Neural cell (in vitro differentiated cells): ENCODE measurements at regions not wholly inside any gene's neighbourhood (a gene's known extent, or its start where the extent isn't known, plus 50 kb on each side); places are given as distances from the start of the nearest gene placed in this dataset.
"Not testable (repeated sequence)": the region's sequence is repeated elsewhere in the genome, so short reads cannot be mapped to it uniquely, and the experiment has no call there.

Source experiments
- H2AFZ ChIP-seq: fragments of 200-600, 300-800 bp; sonication (generic), shearing (Covaris generic); 2 replicates; pipeline ENCODE4 v1.6.0; 2014; ENCODE audit warnings: low read depth, mild to moderate bottlenecking, antibody characterized with exemption, low read length, moderate library complexity
- H3F3A ChIP-seq: fragments of 200-600 bp; shearing (Covaris generic); 2 replicates; pipeline ENCODE4 v1.6.1; 2016; ENCODE audit warnings: mild to moderate bottlenecking, moderate library complexity, mixed read lengths, antibody characterized with exemption, low read length; ENCODE audit not compliant: insufficient read depth, poor library complexity, severe bottlenecking
- H3K27ac ChIP-seq: fragments of 200-600, 300-800 bp; sonication (generic), shearing (Covaris generic); 2 replicates; pipeline ENCODE4 v1.5.1; 2014; ENCODE audit warnings: mild to moderate bottlenecking, low read length, moderate library complexity
- H3K27me3 ChIP-seq: fragments of 300-800, 200-600 bp; sonication (generic), shearing (Covaris generic); 2 replicates; pipeline ENCODE4 v1.6.0; 2014; ENCODE audit warnings: mild to moderate bottlenecking, low read depth, low read length, moderate library complexity; ENCODE audit not compliant: insufficient read depth
- H3K36me3 ChIP-seq: fragments of 300-800, 200-600 bp; sonication (generic), shearing (Covaris generic); 2 replicates; pipeline ENCODE4 v1.5.1; 2014; ENCODE audit warnings: mild to moderate bottlenecking, antibody characterized with exemption, low read length, moderate library complexity; ENCODE audit not compliant: insufficient read depth
- H3K4me2 ChIP-seq: fragments of 300-800, 200-600 bp; sonication (generic), shearing (Covaris generic); 2 replicates; pipeline ENCODE4 v1.6.0; 2014; ENCODE audit warnings: mild to moderate bottlenecking, low read length
- H3K4me3 ChIP-seq: fragments of 300-800, 200-600 bp; sonication (generic), shearing (Covaris generic); 2 replicates; pipeline ENCODE4 v1.5.1; 2014; ENCODE audit warnings: mild to moderate bottlenecking, low read length, moderate library complexity
- H3K79me2 ChIP-seq: fragments of 200-600 bp; shearing (Covaris generic); replicated peaks from 2 replicates; pipeline ENCODE4 v1.6.0; 2014; ENCODE audit warnings: mild to moderate bottlenecking, low read length, moderate library complexity; ENCODE audit not compliant: insufficient read depth
- H3K9ac ChIP-seq: fragments of 300-800, 200-600 bp; sonication (generic), shearing (Covaris generic); 2 replicates; pipeline ENCODE4 v1.6.1; 2016; ENCODE audit warnings: mild to moderate bottlenecking, low read length, mixed read lengths
- H3K9me2 ChIP-seq: fragments of 200-600 bp; shearing (Covaris generic); 2 replicates; pipeline ENCODE4 v1.6.1; 2016; ENCODE audit warnings: mild to moderate bottlenecking, low read length, mixed read lengths; ENCODE audit not compliant: insufficient read depth
- H3K9me3 ChIP-seq: fragments of 200-600, 300-800 bp; sonication (generic), shearing (Covaris generic); 2 replicates; pipeline ENCODE4 v1.6.1; 2016; ENCODE audit warnings: mild to moderate bottlenecking, mixed run types, low read length, moderate library complexity, mixed read lengths
- H4K20me1 ChIP-seq: fragments of 200-600 bp; shearing (Covaris generic); 2 replicates; pipeline ENCODE4 v1.6.1; 2016; ENCODE audit warnings: mild to moderate bottlenecking, mixed run types; ENCODE audit not compliant: insufficient read depth
- EP300 ChIP-seq: fragments of 450-650 bp; conservative IDR thresholded peaks from 2 replicates; pipeline ENCODE4 v1.6.1; 2014; ENCODE audit warnings: antibody characterized with exemption, mild to moderate bottlenecking, moderate library complexity; ENCODE audit not compliant: poor library complexity, severe bottlenecking
- EZH2 ChIP-seq: fragments of 200-600, 300-800 bp; shearing (Covaris generic), sonication (generic); IDR thresholded peaks from 2 replicates; pipeline ENCODE4 v1.6.1; 2014; ENCODE audit warnings: antibody characterized with exemption, low read length, borderline replicate concordance, mild to moderate bottlenecking; ENCODE audit not compliant: insufficient read depth, poor library complexity, severe bottlenecking
- MXI1 ChIP-seq: fragments of 450-650 bp; conservative IDR thresholded peaks from 2 replicates; pipeline ENCODE4 v1.6.1; 2014; ENCODE audit warnings: antibody characterized with exemption, mild to moderate bottlenecking; ENCODE audit not compliant: poor library complexity, severe bottlenecking
- POLR2AphosphoS5 ChIP-seq: IDR thresholded peaks from 2 replicates; pipeline ENCODE4 v1.6.1; 2012
- RAD21 ChIP-seq: fragments of 450-650 bp; conservative IDR thresholded peaks from 2 replicates; pipeline ENCODE4 v1.6.1; 2014; ENCODE audit warnings: antibody characterized with exemption, mild to moderate bottlenecking, moderate library complexity
- REST ChIP-seq: IDR thresholded peaks from 2 replicates; pipeline ENCODE4 v1.6.1; 2012; ENCODE audit warnings: borderline replicate concordance
- SMC3 ChIP-seq: fragments of 450-650 bp; conservative IDR thresholded peaks from 2 replicates; pipeline ENCODE4 v1.6.1; 2014; ENCODE audit warnings: antibody characterized with exemption, mild to moderate bottlenecking, moderate library complexity; ENCODE audit not compliant: poor library complexity
- TAF1 ChIP-seq: IDR thresholded peaks from 2 replicates; pipeline ENCODE4 v1.6.1; 2012; ENCODE audit warnings: low read depth
- TF ChIP-seq, protein P1 (sequence below): fragments of 450-650 bp; IDR thresholded peaks from 2 replicates; pipeline ENCODE4 v1.5.1; 2014; ENCODE audit warnings: antibody characterized with exemption, mild to moderate bottlenecking, moderate library complexity; ENCODE audit not compliant: poor library complexity, severe bottlenecking

- no peaks in the 10 kb centered on the region for H3K9me2 ChIP-seq
- H3K4me2 ChIP-seq: no peak overlapping the region
- H3F3A ChIP-seq: no peaks in the 10 kb centered on the region
Measured at GRCh38 chr9:78112004-78112403, 80.4 kb upstream of the GNAQ start.

DNA sequence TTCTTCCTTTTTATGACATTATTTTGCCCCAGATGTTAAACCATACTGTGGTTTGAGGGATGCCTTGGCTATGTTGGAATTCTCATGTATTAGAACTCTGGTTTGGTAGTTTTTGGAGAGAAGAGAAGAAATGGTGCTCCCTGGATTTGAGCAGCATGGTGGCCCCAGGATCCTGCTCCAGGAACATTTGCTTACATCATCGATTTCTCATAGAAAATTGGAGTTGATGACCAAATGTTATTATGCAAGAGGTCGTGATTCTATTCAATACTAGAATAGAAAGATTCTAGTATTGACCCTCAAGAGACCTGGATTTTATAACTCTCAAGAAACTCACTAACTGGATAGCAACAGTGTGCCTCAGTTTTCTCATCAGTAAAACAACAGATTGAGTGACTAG lies 77.5 kb upstream of the GNAQ start:
- no peak overlapping the region for H3K4me3 ChIP-seq
- H3F3A ChIP-seq: no peaks in the 10 kb centered on the region
- H4K20me1 ChIP-seq: no peaks in the 10 kb centered on the region
- no peaks in the 10 kb centered on the region for H3K36me3 ChIP-seq
- no peaks in the 10 kb centered on the region for H3K79me2 ChIP-seq
- no peak for TF ChIP-seq SMC3
- no peak for TF ChIP-seq MXI1
- TF ChIP-seq REST: no peak
- no peak for TF ChIP-seq EZH2
- no peak for TF ChIP-seq TAF1
- TF ChIP-seq EP300: no peak
- TF ChIP-seq, protein P1, sequence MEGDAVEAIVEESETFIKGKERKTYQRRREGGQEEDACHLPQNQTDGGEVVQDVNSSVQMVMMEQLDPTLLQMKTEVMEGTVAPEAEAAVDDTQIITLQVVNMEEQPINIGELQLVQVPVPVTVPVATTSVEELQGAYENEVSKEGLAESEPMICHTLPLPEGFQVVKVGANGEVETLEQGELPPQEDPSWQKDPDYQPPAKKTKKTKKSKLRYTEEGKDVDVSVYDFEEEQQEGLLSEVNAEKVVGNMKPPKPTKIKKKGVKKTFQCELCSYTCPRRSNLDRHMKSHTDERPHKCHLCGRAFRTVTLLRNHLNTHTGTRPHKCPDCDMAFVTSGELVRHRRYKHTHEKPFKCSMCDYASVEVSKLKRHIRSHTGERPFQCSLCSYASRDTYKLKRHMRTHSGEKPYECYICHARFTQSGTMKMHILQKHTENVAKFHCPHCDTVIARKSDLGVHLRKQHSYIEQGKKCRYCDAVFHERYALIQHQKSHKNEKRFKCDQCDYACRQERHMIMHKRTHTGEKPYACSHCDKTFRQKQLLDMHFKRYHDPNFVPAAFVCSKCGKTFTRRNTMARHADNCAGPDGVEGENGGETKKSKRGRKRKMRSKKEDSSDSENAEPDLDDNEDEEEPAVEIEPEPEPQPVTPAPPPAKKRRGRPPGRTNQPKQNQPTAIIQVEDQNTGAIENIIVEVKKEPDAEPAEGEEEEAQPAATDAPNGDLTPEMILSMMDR: no peak
- TF ChIP-seq RAD21: no peak
- no peak for TF ChIP-seq POLR2AphosphoS5
- no peaks in the 10 kb centered on the region for H3K9me3 ChIP-seq
- H3K9me2 ChIP-seq: no peaks in the 10 kb centered on the region
- H3K27ac ChIP-seq: no peak overlapping the region
- H3K9ac ChIP-seq: no peak overlapping the region
- no peak overlapping the region for H2AFZ ChIP-seq
- no peaks in the 10 kb centered on the region for H3K27me3 ChIP-seq
- no peak overlapping the region for H3K4me2 ChIP-seq

More at GRCh38 chr9:78112004-78112403, 80.4 kb upstream of the GNAQ start:
- no peak overlapping the region for H3K4me3 ChIP-seq
- H2AFZ ChIP-seq: no peak overlapping the region
- H3K79me2 ChIP-seq: no peaks in the 10 kb centered on the region
- no peak overlapping the region for H3K9ac ChIP-seq
- H3K36me3 ChIP-seq: no peaks in the 10 kb centered on the region
- no peak overlapping the region for H3K27ac ChIP-seq
- H3K27me3 ChIP-seq: no peaks in the 10 kb centered on the region
- H4K20me1 ChIP-seq: no peaks in the 10 kb centered on the region
- no peaks in the 10 kb centered on the region for H3K9me3 ChIP-seq
- TF ChIP-seq REST (no peak), EP300 (no peak), RAD21 (no peak), SMC3 (no peak), POLR2AphosphoS5 (no peak), MXI1 (no peak), TAF1 (no peak), EZH2 (no peak)
- TF ChIP-seq, protein P1: no peak

DNA sequence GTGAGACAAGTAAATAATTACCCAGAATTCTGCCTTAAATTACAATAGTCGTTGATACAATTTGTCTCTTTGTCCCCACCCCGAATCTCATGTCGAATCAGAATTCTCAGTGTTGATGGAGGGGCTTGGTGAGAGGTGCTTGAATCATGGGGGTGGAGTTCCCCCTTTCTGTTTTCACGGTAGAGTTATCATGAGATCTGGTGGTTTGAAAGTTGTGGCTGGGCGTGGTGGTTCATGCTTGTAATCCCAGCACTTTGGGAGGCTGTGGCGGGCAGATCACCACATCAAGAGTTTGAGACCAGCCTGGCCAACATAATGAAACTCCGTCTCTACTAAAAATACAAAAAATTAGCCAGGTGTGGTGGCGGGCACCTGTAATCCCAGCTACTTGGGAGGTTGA lies 75.0 kb upstream of the GNAQ start:
- H3K79me2 ChIP-seq, H3K36me3 ChIP-seq, H3K9me2 ChIP-seq, H3K27ac ChIP-seq, H2AFZ ChIP-seq, H3K4me3 ChIP-seq, H3K4me2 ChIP-seq, H3F3A ChIP-seq, H4K20me1 ChIP-seq, H3K9ac ChIP-seq, H3K9me3 ChIP-seq, H3K27me3 ChIP-seq: not testable (repeated sequence)
